NOMO-1 treated with DMSO at 0.1 percent for 48 hours (cell line): ENCODE measurements at regions not wholly inside any gene's neighbourhood (a gene's known extent, or its start where the extent isn't known, plus 50 kb on each side); places are given as distances from the start of the nearest gene placed in this dataset.
"Not testable (repeated sequence)": the region's sequence is repeated elsewhere in the genome, so short reads cannot be mapped to it uniquely, and the experiment has no call there.

Experiments used
- DNase-seq: peaks from one replicate; lab custom pipeline; 2025; ENCODE audit not compliant: unreplicated experiment; lab: John Stamatoyannopoulos, UW

DNA sequence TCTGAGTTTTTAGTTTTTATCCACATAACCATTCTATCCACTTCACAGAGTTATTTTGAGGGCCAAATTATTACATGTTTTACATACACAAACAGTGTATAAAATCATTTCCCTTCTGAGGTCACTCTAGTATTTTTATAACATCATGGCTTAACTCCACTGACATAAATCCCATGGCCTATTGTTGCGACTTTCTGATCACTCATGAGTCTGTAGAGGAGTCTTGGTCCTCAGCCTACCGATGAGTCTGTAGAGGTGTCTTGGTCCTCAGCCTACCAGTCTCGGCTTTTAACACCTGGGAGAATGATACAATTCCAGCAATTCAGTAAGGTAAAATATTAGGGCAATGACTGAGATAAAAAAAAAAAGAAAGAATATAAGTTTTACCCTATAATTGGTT, 483.7 kb downstream of the USP25 start:
- DNase-seq: no peak

GRCh38 chr21:16215193-16215592, 485.4 kb downstream of the USP25 start:
- no peak for DNase-seq

DNA sequence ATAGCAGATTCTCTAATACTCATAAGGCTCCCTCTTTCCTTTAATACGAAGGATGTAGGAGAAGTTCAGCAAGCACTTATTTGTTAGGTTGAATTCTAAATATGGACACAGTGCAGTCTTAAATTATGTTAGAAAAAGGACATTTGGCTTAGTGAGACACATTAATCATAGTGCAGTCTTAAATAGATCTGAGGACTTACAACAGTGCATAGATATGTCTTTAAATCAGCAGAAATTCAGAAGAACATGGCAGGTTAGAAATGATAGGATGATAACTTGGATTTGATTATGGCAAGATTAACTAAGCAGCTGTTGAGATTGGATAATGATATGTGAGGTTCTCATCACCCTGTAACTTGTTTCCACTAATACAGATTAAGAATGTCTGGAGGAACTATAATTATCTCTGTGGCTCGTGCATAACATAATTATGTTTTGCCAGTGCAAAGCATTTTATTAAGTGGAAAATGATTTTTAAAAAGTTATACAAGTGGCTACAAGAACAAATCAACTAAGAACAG, 485.9 kb downstream of the USP25 start:
- no peak for DNase-seq

DNA sequence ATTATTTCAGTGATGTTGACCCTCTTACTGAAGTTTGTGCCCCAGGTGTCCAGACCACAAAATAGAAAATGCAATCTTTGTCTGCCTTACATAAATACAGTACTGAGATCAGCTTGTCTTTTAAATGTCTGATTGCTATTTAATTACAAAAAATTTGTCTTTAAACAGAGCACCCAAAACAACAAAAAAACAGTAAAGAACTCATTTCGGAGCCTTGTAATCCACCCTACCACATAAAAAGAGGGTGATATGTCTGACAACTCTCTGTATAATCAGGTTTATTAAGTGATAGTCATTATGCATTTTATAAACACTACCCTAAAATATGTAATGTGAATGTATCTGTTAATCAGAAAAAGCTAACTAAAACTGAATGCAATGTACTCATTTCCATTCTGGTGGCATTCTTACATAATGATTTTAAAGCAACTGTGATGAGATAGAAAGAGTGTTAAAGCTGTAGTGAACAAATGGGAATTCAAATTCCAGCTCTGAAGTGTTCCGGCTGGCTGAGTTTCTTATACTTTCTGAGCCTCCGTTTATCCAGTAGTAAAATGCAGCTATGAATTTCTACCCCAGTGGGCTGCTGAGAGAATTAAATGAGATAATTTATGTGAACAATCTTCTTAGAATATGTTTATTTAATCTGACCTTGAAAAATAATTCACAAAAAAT, 486.6 kb downstream of the USP25 start:
- no peak for DNase-seq

GRCh38 chr21:16218682-16219343, 489.0 kb downstream of the USP25 start:
- DNase-seq: no peak

GRCh38 chr21:16224756-16225155, 495.0 kb downstream of the USP25 start:
- DNase-seq: not testable (repeated sequence)

GRCh38 chr21:16239659-16240265, 510.0 kb downstream of the USP25 start:
- no peak for DNase-seq

GRCh38 chr21:16241016-16241415, 511.2 kb downstream of the USP25 start:
- DNase-seq: no peak

DNA sequence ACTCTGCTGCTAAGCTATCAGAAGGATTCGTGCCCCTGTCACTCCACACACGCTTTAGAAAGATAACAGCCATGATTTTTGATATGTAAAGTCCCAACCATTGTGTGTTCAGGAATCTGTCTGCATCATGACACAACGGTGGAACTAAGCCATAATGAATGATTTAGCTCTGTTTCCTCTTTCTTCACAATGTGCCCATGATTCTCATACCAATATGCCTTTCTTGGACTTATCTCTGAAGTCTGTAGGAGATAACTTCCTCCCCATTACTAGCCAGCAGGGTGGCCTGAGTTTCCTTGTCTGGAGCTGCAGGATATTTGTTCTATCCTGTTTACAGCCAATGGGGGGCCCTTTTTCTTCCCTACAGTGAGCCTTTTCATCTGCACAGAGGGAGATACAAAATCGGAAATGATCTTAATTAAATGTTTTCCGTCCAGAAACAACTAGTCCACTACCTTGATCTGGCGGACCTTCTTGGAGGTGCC, 511.7 kb downstream of the USP25 start:
- no peak for DNase-seq

DNA sequence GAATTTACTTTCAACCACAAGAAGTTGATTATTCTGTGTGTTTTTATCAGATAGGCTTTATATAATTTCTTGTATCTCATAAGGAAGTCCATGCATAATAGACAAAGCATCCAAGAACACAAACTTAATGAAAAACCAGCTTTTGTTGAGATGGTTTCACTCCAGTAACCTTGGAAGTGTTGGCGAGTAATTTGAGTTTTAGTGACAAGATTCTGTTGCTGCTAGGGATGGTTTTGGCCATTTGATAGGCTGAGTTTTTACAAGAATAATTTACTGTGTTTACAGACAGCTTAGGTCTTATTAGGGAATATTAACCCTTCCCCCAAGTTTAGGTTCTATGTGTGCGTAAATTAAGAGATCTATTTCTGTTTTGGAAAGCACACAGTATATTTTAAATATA, 513.6 kb downstream of the USP25 start:
- no peak for DNase-seq

GRCh38 chr21:16248705-16249104, 518.9 kb downstream of the USP25 start:
- no peak for DNase-seq

GRCh38 chr21:16250273-16250672, 520.5 kb downstream of the USP25 start:
- DNase-seq: no peak

DNA sequence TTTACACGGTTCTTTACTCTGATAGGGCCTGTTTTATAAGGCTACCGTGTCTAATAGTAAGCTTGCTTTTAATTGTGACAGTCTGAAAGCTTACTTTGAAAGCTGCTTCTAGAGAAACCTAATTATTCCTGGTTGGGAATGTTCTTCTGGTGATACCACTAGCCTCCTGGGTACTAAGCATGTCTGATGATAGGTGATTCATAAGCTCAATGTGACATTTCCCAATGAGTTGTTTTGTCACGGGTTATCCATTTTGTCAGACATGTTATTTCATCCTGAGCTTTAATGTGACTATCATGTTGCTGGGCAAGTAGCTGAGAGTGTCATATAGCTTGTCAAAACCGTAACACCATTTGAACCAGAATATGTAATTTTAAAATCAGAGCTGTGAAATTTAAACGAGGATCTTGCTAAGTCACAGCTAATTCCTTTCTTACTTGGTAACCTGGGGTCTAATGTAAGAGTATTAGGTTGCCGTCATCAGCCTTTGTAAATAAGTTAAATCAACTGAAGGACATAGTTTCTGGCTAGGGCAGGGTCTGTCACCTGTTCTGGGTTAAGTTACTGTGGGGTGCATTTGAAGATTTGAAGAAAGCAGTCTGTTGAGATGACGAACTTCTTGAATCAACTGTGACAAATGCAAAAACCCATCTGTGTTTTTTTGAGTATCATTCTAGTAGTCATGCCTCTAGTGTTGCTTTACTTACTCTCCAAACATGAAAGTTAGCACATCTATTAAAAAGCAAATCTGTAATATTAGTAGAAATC, 529.2 kb downstream of the USP25 start:
- no peak for DNase-seq

DNA sequence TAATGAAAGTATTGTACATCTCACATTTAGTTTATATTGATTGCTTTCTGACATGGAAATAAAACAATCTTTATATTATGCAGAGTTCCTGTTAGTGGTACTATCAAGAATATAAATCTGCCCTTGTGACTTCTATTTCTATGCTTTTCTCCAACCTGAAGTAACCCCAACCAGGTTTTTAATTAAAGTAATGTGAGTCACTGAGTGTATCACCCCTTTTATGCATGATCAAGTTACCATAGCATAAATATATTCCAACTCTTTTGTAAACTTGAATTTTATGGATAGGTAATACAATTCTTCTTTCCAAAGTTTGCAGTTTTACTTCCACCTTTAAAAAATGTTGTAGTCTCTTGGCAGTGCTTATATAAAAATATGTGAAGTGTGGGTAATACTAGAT, 532.3 kb downstream of the USP25 start:
- DNase-seq: no peak

DNA sequence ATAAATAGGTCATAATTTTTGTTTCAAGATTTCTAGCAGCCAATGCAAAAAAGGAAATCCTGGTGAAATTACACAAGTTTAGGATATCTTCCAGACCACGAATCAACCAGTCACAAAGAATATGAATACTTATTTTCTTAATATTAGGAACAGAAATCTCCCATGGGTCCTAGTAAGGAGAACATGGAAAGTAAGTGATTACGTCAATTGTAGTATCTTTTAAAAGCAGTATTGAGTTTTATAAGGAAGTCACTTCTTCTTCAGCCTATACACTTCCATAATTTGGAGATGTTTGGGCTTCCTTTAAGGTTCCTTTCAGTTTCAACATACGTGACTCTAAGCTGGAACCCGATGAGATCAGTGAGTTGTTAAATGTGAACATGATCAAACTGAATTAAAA, 534.5 kb downstream of the USP25 start:
- no peak for DNase-seq

DNA sequence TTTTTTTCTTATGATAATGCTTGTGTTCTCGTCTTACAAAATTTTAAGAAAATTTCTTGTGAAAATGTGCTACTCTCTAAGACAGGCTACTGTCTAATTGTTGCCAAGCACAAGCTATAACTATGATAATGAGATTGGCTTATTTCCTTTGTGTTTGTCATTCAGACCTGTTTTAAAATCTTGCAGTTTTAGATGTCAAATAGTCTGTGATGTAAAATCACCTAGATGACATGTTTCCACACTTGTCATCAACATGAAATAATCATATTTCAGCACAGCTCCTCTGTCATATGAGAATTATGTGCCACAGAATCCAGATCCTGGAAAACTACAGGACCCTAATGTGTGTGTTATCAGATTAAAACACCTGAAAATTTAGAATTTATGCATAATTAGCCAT, 539.7 kb downstream of the USP25 start:
- no peak for DNase-seq

DNA sequence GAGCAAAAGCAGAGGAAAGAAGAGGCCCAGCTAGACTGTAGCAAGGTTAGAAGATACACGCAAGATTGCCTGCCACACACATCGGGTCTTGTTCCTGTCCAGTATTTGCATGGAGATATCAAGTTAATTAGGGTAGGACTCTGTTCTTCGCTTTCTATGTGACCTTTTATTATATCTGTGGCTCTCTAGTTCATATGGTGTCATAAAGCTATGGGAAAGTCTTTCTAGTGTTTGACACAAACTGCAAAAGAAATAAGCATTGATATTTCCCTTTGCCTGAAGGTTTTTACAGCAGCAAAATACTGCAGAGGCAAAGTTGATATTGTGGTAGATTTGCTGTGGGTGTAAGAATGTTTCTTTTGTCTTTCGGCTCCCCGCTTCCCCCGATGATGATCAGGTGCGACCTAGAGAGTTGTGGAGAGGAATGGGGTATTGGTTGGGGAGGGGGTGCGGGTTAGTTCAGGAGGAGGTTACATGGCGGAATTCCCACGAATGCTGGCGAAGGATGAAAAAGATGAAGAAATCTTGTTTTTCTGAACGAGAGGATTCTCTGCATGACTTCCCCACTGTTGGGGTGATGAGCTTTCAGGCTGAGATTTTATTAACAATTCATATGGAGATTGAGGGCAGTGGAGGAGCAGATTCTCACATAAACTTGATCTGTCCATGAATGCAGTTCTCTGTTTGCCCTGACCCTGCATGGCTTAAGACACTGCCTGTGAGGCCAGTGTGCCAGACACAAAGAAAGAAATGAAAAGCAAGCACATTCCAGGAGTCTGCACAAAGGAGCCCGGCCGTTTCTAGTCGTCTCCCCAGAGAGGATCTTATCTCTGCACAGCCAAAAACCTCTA, 550.2 kb downstream of the USP25 start:
- DNase-seq: no peak

DNA sequence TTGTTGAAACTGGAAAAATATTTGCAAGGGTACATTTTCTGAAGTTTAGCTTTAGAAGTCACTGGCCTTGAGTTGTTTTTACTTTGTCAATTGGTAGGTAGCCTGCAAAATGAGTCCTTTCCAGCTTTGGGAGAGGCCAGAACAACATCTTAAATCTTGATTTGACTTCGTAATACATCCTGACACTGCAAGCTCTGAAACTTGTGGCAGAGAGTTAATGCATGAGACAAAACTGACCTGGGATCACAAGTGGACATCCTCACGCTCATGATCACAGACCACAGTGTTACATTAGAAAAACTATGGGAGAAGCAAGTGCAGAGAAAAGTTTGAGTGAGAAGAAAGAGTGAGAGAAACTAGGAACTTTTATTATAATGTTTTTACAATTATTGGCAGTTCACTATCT, 550.9 kb downstream of the USP25 start:
- no peak for DNase-seq

DNA sequence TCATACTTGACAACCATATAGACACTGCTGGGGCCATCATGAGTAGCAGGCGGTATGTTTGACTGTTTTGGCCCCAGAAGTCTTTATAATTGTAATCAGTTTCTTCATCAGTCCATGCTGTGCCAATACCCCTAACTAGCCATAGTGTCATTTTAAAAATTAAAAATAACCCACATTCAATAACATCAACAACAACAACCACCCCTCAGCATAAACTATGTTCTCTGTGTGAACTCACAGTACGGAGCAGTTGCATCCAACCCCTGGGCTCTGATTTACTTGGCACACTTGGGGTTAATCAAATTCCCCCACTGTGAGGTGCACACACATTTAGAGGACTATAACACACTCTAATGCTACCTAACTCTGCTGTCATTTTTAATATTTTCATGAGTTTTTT, 553.7 kb downstream of the USP25 start:
- no peak for DNase-seq

- DNase-seq: no peak
Observed at GRCh38 chr21:16285605-16286126, 555.9 kb downstream of the USP25 start.
